Thyroid gland (tissue), 4 donors: ENCODE measurements at regions not wholly inside any gene's neighbourhood (a gene's known extent, or its start where the extent isn't known, plus 50 kb on each side); places are given as distances from the start of the nearest gene placed in this dataset.

Source experiments
- DNase-seq, 2 donors: peaks; one replicate each; pipeline ENCODE4 v3.0.0-alpha.2; 2019
- H3K27ac ChIP-seq, 3 donors: fragments of 200-600 bp; sonication (generic); 1 replicate in 2 of 3; 2 replicates in 1 of 3; pipeline ENCODE4 v1.5.1; 2016 to 2019; ENCODE audit warnings: mild to moderate bottlenecking in 1 of 3, moderate library complexity in 1 of 3
- H3K27me3 ChIP-seq: fragments of 200-600 bp; sonication (generic); one replicate; pipeline ENCODE4 v1.5.1; 2019
- H3K36me3 ChIP-seq, 2 donors: fragments of 200-600 bp; sonication (generic); one replicate each; pipeline ENCODE4 v1.5.1; 2016 to 2019
- H3K4me1 ChIP-seq, 2 donors: fragments of 200-600 bp; sonication (generic); one replicate each; pipeline ENCODE4 v1.5.1; 2017 to 2019
- H3K4me3 ChIP-seq, 3 donors: fragments of 200-600 bp; sonication (generic); replicated peaks in 1 of 3; 1 replicate in 2 of 3; 2 replicates in 1 of 3; pipeline ENCODE4 v1.5.1; 2016; ENCODE audit warnings: mild to moderate bottlenecking in 1 of 3
- H3K9me3 ChIP-seq: fragments of 200-600 bp; sonication (generic); one replicate; pipeline ENCODE4 v1.5.1; 2017
- CTCF ChIP-seq, 6 experiments: fragments of 200-600 bp in 3 of 6; fragments of 450-650 bp in 3 of 6; sonication (generic) in 3 of 6; IDR thresholded peaks; one replicate each; pipeline ENCODE4 v1.5.1; 2016 to 2019; ENCODE audit warnings: antibody characterized with exemption in 6 of 6, mild to moderate bottlenecking in 2 of 6, inconsistent platforms in 1 of 6, moderate library complexity in 1 of 6
- POLR2A ChIP-seq, 2 donors: fragments of 450-650 bp; IDR thresholded peaks; one replicate each; pipeline ENCODE4 v1.6.1; 2017; ENCODE audit warnings: antibody characterized with exemption in 2 of 2, mild to moderate bottlenecking in 2 of 2, moderate library complexity in 1 of 2
- WGBS, 2 donors: methylation state at CpG; one replicate each; pipeline ENCODE4 v1.1.5; 2017; 5-methylcytosine and 5-hydroxymethylcytosine counted together
- intact Hi-C: fragments of 100-400 bp; cut with DNase I; formaldehyde crosslinking; loops from one replicate; pipeline ENCODE4 v1.15.1; 2023

GRCh38 chr2:173544641-173545363, 190.1 kb downstream of the CDCA7 start:
- no peak overlapping the region for H3K27ac ChIP-seq
- intact Hi-C loops: no loop called here
- H3K36me3 ChIP-seq: no peaks in the 10 kb centered on the region
- TF ChIP-seq CTCF (IDR thresholded peaks at IDR 0.05) (no peak), POLR2A (IDR thresholded peaks at IDR 0.05) (no peak)
- H3K9me3 ChIP-seq: no peaks in the 10 kb centered on the region
- H3K4me1 ChIP-seq: no peaks in the 10 kb centered on the region
- no peak overlapping the region for H3K4me3 ChIP-seq
- H3K27me3 ChIP-seq: no peaks in the 10 kb centered on the region
- no peak for DNase-seq
- WGBS, 2 donors: 78 to 93% methylated on average over 6 of the region's 6 CpGs

- H3K27me3 ChIP-seq: no peaks in the 10 kb centered on the region
- no peaks in the 10 kb centered on the region for H3K9me3 ChIP-seq
- WGBS, 2 donors: 76% methylated on average over 3 of the region's 3 CpGs
- TF ChIP-seq CTCF (IDR thresholded peaks at IDR 0.05) (no peak), POLR2A (IDR thresholded peaks at IDR 0.05) (no peak)
- no peak for DNase-seq
- intact Hi-C loops: no loop called here
- no peaks in the 10 kb centered on the region for H3K4me1 ChIP-seq
- H3K4me3 ChIP-seq: no peak overlapping the region
- H3K27ac ChIP-seq: no peak overlapping the region
- H3K36me3 ChIP-seq: no peaks in the 10 kb centered on the region
Observed at GRCh38 chr2:173545364-173545763, 190.7 kb downstream of the CDCA7 start.

- TF ChIP-seq POLR2A (IDR thresholded peaks at IDR 0.05) (no peak), CTCF (IDR thresholded peaks at IDR 0.05) (no peak)
- Histone ChIP-seq H3K4me1 (no peaks in the 10 kb centered on the region), H3K4me3 (no peak overlapping the region), H3K36me3 (no peaks in the 10 kb centered on the region), H3K27me3 (no peaks in the 10 kb centered on the region), H3K9me3 (no peaks in the 10 kb centered on the region), H3K27ac (no peak overlapping the region)
- DNase-seq: no peak
- WGBS, 2 donors: 42 to 57% methylated on average over 6 of the region's 6 CpGs
- intact Hi-C loops: no loop called here
Observed at GRCh38 chr2:173547499-173547898, 192.8 kb downstream of the CDCA7 start.

- Histone ChIP-seq H3K27me3 (no peaks in the 10 kb centered on the region), H3K4me3 (no peak overlapping the region), H3K9me3 (no peaks in the 10 kb centered on the region), H3K4me1 (no peaks in the 10 kb centered on the region), H3K36me3 (no peaks in the 10 kb centered on the region), H3K27ac (no peak overlapping the region)
- WGBS, 2 donors: 62 to 73% methylated on average over 1 of the region's 1 CpG
- intact Hi-C loops: no loop called here
- TF ChIP-seq CTCF (IDR thresholded peaks at IDR 0.05): no peak
- TF ChIP-seq POLR2A (IDR thresholded peaks at IDR 0.05): no peak
- DNase-seq: no peak
Observed at GRCh38 chr2:173550143-173550542, 195.5 kb downstream of the CDCA7 start.

- DNase-seq: no peak
- no peaks in the 10 kb centered on the region for H3K9me3 ChIP-seq
- no peak overlapping the region for H3K27ac ChIP-seq
- intact Hi-C loops: no loop called here
- H3K4me1 ChIP-seq: peaks cover 0 to 6% of the 10 kb centered on the region in 2 donors
- H3K4me3 ChIP-seq: no peak overlapping the region
- no peaks in the 10 kb centered on the region for H3K36me3 ChIP-seq
- no peaks in the 10 kb centered on the region for H3K27me3 ChIP-seq
- no peak for TF ChIP-seq CTCF (IDR thresholded peaks at IDR 0.05)
- no peak for TF ChIP-seq POLR2A (IDR thresholded peaks at IDR 0.05)
- WGBS, 2 donors: 54 to 87% methylated on average over 3 of the region's 3 CpGs
Observed at GRCh38 chr2:173552531-173552930, 197.9 kb downstream of the CDCA7 start.
